ENCODE measurements at regions not wholly inside any gene's neighbourhood (a gene's known extent, or its start where the extent isn't known, plus 50 kb on each side); places are given as distances from the start of the nearest gene placed in this dataset.
A peak's percentile ranks its signal among the peaks of the same experiment; 100 is the strongest.
"Not testable (repeated sequence)": the region's sequence is repeated elsewhere in the genome, so short reads cannot be mapped to it uniquely, and the experiment has no call there.

DNA sequence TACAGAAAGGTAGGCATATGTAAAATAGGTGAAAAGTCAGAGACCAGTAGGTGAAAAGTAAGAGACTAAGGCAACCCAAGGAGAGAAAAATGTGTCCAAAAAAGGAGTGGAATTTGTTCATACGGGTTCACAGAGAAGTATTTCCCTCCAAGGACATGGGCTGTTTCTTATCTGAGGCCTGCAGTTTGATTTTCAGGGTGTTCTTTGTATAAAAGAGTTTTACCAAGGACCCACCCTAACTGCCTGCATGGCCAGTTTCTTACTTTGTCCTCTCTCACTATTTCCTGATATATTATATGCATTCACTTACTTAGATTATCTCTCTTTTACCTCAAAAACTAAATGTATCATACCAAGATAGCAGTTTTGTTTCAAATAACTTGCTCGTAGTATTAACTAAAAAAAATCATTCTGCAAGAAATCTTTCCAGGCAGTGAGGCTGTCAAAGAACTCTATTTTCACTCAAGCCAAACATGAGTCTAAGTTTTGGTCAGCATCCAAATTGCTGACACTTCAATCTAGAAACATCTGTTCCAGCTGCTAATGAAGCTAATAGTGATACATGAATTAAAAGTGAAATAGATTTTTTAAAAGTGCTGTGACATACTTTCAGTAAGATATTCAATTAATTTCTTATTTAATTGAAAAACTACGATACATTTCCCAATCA lies 141.4 kb upstream of the SGCG start:
- no peak for DNase-seq

DNA sequence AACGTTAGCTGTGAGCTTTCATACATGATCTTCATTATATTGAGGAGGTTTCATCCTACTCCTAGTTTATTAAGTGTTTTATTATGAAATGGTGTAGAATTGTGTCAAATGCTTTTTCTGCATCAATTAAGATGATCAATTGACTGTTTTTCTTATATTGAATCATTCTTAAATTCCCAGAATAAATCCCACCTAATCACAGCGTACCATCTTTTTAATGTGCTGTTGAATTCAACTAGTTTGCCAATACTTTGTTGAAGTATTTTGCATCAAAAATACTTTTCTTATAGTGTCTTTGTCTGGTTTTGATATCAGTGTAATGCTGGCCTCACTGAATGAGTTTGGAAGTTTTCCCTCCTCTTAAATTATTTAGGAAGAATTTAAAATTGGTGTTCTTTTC lies 138.6 kb upstream of the SGCG start:
- DNase-seq, result no peak

DNA sequence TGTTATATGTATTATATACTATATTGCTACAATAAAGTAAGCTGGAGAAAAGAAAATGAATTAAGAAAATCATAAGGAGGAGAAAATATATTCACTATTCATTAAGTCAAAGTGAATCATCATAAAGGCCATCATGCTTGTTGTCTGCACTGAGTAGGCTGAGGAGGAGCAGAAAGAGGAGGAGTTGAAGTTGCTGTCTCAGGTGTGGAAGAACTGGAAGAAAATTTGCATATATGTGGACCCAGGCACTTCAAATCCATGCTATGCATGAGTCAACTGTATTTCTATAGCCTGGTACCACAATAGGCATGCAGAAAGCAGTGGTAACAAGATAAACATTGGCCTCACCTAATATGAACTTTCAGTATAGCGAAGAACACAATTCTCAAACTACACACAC lies 135.9 kb upstream of the SGCG start:
- no peak for DNase-seq

- DNase-seq, result no peak
These were observed 130.7 kb upstream of the SGCG start for GRCh38 chr13:23050126-23050525.

- DNase-seq, result not testable (repeated sequence)
These were observed 127.1 kb upstream of the SGCG start for GRCh38 chr13:23053711-23054110.

GRCh38 chr13:23059173-23059572 lies 121.6 kb upstream of the SGCG start:
- DNase-seq, result no peak

DNA sequence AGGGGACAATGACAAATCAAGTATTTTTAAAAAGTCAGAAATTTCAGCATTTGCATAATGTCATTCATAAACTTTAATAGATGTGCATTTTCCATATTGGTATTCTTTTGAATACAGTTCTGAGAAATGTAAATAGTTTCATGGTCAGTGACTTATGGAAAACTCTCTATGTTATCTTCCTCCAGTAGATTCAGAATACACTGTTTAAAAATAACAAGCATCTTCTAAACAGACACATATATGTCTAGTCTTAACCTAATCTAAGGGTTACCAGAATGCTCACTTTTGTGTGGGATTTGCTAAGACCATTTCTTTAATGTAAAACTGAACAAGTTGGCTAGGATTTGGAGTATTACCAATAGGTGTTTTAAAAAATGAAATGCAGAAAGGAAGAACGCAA lies 119.8 kb upstream of the SGCG start:
- DNase-seq, result no peak

DNA sequence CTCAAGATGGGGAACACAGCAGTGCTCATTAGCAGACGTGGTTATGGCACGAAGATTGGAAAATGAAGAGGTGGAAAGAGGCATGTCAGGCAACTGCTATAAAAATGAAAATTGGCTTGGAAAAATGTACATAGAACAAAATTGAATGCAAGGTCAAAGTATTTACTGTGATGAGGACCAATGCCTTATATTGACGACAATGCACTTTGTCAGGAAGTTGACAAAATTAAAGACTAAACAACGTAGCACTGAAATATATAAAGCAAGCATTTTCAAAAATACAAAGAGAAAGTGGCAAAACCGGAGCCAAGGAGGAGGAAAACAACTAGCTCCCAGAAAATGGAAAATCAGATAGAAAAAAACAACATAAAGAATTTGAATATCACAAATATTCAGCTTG lies 113.7 kb upstream of the SGCG start:
- DNase-seq, result no peak

DNA sequence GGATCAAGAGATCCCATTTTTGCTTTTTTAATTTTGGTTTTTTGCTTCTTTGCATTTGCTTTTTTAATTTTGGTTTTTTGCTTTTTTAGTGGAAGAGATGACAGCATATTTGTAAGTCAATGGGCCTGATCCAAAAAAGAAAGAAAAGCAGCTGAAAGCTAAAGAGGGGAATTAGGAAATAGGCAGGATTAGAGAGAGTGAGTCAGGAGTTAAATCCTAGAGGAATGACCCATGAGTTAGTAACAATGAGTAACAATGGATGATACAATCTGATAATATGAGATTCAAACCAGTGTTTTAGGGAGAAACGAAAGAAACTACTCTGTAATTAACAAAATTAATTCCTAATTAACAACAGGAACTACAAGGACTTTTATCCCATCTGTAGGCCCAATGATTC lies 111.2 kb upstream of the SGCG start:
- no peak for DNase-seq

GRCh38 chr13:23074075-23074828 lies 106.5 kb upstream of the SGCG start:
- DNase-seq, result peak in 1 of 2 experiments; percentile 33

DNA sequence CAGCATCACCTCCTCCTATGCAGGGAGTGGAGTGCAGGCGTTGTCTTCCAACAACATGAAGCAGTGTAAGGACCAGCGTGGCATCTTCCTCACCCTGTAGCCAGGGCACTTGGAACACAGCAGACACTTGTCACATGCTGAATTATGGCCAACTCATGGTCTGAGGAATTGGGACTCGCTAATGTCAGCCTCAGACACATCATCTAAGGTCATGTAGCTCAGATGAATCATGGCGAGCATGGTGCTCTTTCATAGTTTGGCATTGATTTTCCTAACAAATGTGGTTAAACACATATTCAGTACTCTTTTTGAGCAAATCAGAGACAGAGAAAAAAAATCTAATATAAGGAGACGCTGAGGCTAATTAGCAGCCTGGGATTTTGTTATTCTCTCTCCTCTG lies 99.6 kb upstream of the SGCG start:
- DNase-seq, result no peak

DNA sequence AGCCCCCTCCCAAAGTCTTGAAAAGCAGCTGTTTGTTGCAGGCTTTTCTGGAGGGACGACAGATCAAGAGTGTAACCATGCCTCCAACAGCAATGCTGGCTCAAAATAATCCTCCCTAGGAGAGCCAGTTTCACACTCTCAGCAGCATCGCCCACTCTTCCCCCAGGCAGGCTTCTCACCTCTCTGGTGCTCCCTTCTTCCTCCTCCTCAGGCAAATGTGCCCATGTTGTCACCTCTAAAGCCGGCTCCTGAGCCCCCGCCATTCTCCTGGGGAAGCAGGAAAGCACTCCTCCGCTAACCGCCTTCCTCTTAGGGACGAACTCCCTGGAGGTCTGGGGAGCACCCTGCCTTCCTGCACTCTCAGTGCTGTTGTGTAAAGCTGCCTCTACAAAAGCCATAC lies 98.9 kb upstream of the SGCG start:
- DNase-seq, result no peak

- DNase-seq, result peak in 1 of 2 experiments; percentile 63
These were observed 93.7 kb upstream of the SGCG start for GRCh38 chr13:23086968-23087623.

DNA sequence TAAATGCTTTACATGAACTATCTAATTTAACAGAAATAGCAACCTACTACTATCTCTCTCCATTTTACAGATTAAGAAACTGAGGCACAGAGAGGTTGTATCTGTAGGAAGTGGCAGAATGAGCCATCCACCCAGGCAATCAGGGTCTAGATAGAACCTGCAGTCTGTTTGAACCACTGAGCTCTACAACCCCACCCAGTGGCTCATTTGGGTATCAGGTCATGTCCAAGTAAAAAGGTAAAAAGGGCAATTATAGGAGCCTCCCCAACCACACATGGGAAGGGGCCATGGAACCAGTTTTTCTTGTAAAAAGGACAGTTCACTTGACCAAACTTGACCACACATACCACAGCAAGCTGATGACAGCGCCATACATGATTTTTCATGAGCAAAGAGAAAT lies 92.9 kb upstream of the SGCG start:
- DNase-seq, result peak; percentile 25 to 74

GRCh38 chr13:23098161-23098907 lies 82.4 kb upstream of the SGCG start:
- DNase-seq, result no peak

GRCh38 chr13:23105051-23105450 lies 75.7 kb upstream of the SGCG start:
- DNase-seq, result no peak

DNA sequence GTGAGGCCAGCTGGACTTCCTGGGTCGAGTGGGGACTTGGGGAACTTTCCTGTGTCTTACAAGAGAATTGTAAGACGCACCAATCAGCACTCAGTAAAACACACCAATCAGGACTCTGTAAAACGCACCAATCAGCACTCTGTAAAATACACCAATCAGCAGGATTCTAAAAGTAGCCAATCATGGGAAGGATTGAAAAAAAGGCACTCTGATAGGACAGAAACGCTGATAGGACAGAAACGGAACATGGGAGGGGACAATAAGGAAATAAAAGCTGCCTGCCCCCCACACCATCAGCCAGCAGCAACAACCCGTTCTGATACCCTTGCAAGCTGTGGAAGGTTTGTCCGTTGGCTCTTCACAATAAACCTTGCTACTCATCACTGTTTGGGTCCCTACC lies 73.1 kb upstream of the SGCG start:
- DNase-seq, result no peak

GRCh38 chr13:23119131-23119530 lies 61.6 kb upstream of the SGCG start:
- DNase-seq, result no peak

DNA sequence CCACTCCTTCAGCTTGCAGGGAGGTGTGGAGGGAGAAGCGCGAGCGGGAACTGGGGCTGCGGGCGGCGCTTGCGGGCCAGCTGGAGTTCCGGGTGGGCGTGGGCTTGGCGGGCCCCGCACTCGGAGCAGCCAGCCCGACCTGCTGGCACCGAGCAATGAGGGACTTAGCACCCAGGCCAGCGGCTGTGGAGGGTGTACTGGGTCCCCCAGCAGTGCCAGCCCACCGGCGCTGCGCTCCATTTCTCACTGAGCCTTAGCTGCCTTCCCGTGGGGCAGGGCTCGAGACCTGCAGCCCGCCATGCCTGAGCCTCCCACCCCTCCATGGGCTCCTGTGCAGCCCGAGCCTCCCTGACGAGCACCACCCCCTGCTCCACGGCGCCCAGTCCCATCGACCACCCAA lies 53.2 kb upstream of the SGCG start:
- not testable (repeated sequence) for DNase-seq

- DNase-seq, result no peak
These were observed 51.4 kb upstream of the SGCG start for GRCh38 chr13:23129331-23129730.

All from NCI-H524 (cell line).